ENCODE measurements at regions not wholly inside any gene's neighbourhood (a gene's known extent, or its start where the extent isn't known, plus 50 kb on each side); places are given as distances from the start of the nearest gene placed in this dataset.

DNA sequence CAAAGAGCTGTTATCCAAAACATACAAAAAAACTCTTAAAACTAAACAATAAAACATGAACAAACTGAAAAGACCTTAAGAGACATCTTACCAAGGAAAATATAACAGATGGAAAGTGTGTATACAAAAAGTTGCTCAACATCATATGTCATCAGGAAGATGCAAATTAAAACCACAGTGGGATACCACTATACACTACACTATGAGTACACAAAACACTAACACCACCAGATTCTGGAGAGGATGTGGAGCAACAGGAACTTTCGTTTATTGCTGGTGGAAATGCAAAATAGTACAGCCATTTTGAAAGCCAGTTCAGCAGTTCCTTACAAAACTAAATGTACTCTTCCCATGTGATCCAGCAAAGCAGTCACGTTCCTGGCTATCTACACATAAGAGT lies 221.4 kb downstream of the CMPK2 start:
- H3K36me3 ChIP-seq (replicated peaks in 1 of 2; ENCODE audit: control insufficient read depth in 1 of 2, insufficient read depth in 2 of 2, low read length in 1 of 2): no peaks in the 10 kb centered on the region
- H4K20me1 ChIP-seq (ENCODE audit: insufficient read depth): no peaks in the 10 kb centered on the region
- CTCF ChIA-PET: interaction anchor here (0.8 kb wide), 1 partner anchor 20 kb away, joined by 3 read pairs; no protein-coding TSS in a partner anchor
- H3K27me3 ChIP-seq (ENCODE audit: insufficient read depth): no peaks in the 10 kb centered on the region
- no peak overlapping the region for H3K27ac ChIP-seq (ENCODE audit: low read depth in 2 of 2, low read length in 1 of 2)
- H3K4me2 ChIP-seq: no peak overlapping the region
- H2AFZ ChIP-seq (ENCODE audit: low read depth): no peak overlapping the region
- no peaks in the 10 kb centered on the region for H3K9me3 ChIP-seq
- POLR2A ChIA-PET: no interaction called here
- H3K4me1 ChIP-seq (ENCODE audit: control insufficient read depth in 1 of 2, insufficient read depth in 2 of 2, low read depth in 1 of 2, low read length in 1 of 2): peaks cover 0 to 11% of the 10 kb centered on the region in 2 experiments; a peak in 2 of 4 replicates
- WGBS (ENCODE audit: low lambda C conversion rate): 14% methylated on average over 2 of the region's 2 CpGs
- no peaks in the 10 kb centered on the region for H3K79me2 ChIP-seq (ENCODE audit: insufficient read depth)
- no peak for DNase-seq
- no peaks in the 10 kb centered on the region for H3F3A ChIP-seq (replicated peaks; ENCODE audit: insufficient read depth)
- no peak for TF ChIP-seq CHD2 (IDR thresholded peaks at IDR 0.05; ENCODE audit: low read length, partially characterized antibody)
- no peak for TF ChIP-seq RXRA (IDR thresholded peaks at IDR 0.05; ENCODE audit: borderline replicate concordance, low read depth)
- TF ChIP-seq RCOR1 (IDR thresholded peaks at IDR 0.05; ENCODE audit: low read length): no peak
- no peak for TF ChIP-seq SMC3 (IDR thresholded peaks at IDR 0.05; ENCODE audit: low read depth, low read length)
- TF ChIP-seq GABPA (IDR thresholded peaks at IDR 0.05; ENCODE audit: low read depth): no peak
- TF ChIP-seq RAD21 (IDR thresholded peaks at IDR 0.05; ENCODE audit: low read length): no peak
- no peak for TF ChIP-seq ELF1 (IDR thresholded peaks at IDR 0.05)
- TF ChIP-seq SIN3A (IDR thresholded peaks at IDR 0.05; ENCODE audit: borderline replicate concordance, low read depth, low read length): no peak
- no peak for TF ChIP-seq TCF12 (IDR thresholded peaks at IDR 0.05)
- TF ChIP-seq, protein P1, sequence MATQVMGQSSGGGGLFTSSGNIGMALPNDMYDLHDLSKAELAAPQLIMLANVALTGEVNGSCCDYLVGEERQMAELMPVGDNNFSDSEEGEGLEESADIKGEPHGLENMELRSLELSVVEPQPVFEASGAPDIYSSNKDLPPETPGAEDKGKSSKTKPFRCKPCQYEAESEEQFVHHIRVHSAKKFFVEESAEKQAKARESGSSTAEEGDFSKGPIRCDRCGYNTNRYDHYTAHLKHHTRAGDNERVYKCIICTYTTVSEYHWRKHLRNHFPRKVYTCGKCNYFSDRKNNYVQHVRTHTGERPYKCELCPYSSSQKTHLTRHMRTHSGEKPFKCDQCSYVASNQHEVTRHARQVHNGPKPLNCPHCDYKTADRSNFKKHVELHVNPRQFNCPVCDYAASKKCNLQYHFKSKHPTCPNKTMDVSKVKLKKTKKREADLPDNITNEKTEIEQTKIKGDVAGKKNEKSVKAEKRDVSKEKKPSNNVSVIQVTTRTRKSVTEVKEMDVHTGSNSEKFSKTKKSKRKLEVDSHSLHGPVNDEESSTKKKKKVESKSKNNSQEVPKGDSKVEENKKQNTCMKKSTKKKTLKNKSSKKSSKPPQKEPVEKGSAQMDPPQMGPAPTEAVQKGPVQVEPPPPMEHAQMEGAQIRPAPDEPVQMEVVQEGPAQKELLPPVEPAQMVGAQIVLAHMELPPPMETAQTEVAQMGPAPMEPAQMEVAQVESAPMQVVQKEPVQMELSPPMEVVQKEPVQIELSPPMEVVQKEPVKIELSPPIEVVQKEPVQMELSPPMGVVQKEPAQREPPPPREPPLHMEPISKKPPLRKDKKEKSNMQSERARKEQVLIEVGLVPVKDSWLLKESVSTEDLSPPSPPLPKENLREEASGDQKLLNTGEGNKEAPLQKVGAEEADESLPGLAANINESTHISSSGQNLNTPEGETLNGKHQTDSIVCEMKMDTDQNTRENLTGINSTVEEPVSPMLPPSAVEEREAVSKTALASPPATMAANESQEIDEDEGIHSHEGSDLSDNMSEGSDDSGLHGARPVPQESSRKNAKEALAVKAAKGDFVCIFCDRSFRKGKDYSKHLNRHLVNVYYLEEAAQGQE (IDR thresholded peaks at IDR 0.05; ENCODE audit: low read depth, low read length): no peak
- TF ChIP-seq TEAD4 (IDR thresholded peaks at IDR 0.05; ENCODE audit: borderline replicate concordance, insufficient read depth): no peak
- TF ChIP-seq POLR2AphosphoS5 (IDR thresholded peaks at IDR 0.05; ENCODE audit: low read depth, low read length): no peak
- TF ChIP-seq, protein P2, sequence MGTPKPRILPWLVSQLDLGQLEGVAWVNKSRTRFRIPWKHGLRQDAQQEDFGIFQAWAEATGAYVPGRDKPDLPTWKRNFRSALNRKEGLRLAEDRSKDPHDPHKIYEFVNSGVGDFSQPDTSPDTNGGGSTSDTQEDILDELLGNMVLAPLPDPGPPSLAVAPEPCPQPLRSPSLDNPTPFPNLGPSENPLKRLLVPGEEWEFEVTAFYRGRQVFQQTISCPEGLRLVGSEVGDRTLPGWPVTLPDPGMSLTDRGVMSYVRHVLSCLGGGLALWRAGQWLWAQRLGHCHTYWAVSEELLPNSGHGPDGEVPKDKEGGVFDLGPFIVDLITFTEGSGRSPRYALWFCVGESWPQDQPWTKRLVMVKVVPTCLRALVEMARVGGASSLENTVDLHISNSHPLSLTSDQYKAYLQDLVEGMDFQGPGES (IDR thresholded peaks at IDR 0.05; ENCODE audit: low read depth, low read length): no peak
- H3K9ac ChIP-seq: no peak overlapping the region
- H3K9me2 ChIP-seq: no peaks in the 10 kb centered on the region
- H3K4me3 ChIP-seq (ENCODE audit: low read depth in 2 of 2, low read length in 1 of 2): no peak overlapping the region

DNA sequence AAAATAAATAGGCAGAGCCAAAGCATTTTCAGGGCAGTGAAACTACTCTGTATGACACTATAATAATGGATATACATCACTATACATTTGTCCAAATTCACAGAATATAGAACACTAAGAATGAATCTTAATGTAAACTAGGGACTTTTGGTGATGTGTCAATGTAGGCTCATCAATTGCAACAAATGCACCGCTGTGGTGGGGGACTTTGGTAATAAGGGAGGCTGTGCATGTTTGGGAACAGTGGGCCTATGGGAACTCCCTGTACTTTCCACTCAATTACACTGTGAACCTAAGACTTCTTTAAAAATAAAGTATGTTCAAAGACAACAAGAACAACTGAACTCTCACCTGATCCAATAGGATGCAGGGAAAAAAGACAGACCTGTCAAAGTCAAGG lies 220.7 kb downstream of the CMPK2 start:
- Histone ChIP-seq H4K20me1 (ENCODE audit: insufficient read depth) (no peaks in the 10 kb centered on the region), H3F3A (replicated peaks; ENCODE audit: insufficient read depth) (no peaks in the 10 kb centered on the region), H3K4me2 (no peak overlapping the region), H3K79me2 (ENCODE audit: insufficient read depth) (no peaks in the 10 kb centered on the region), H3K36me3 (replicated peaks in 1 of 2; ENCODE audit: control insufficient read depth in 1 of 2, insufficient read depth in 2 of 2, low read length in 1 of 2) (no peaks in the 10 kb centered on the region), H3K9ac (no peak overlapping the region), H3K4me3 (ENCODE audit: low read depth in 2 of 2, low read length in 1 of 2) (no peak overlapping the region), H3K9me3 (no peaks in the 10 kb centered on the region), H3K27ac (ENCODE audit: low read depth in 2 of 2, low read length in 1 of 2) (no peak overlapping the region), H2AFZ (ENCODE audit: low read depth) (no peak overlapping the region), H3K27me3 (ENCODE audit: insufficient read depth) (no peaks in the 10 kb centered on the region), H3K4me1 (ENCODE audit: control insufficient read depth in 1 of 2, insufficient read depth in 2 of 2, low read depth in 1 of 2, low read length in 1 of 2) (peaks cover 0 to 8% of the 10 kb centered on the region in 2 experiments; a peak in 2 of 4 replicates), H3K9me2 (no peaks in the 10 kb centered on the region)
- ChIA-PET POLR2A (no interaction called here), CTCF (no interaction called here)
- TF ChIP-seq EZH2phosphoT487 (IDR thresholded peaks at IDR 0.05; ENCODE audit: borderline replicate concordance, low read depth) (no peak), FOXM1 (IDR thresholded peaks at IDR 0.05; ENCODE audit: low read depth) (no peak)
- no peak for DNase-seq
- WGBS (ENCODE audit: low lambda C conversion rate): 33% methylated on average over 1 of the region's 1 CpG

Data from SK-N-SH (cell line).